GM21515 (cell line): ENCODE measurements at regions not wholly inside any gene's neighbourhood (a gene's known extent, or its start where the extent isn't known, plus 50 kb on each side); places are given as distances from the start of the nearest gene placed in this dataset.

Experiments used
- ATAC-seq: cut with Tn5 transposase; IDR thresholded peaks from one replicate; pipeline ENCODE4 v1.9.1; 2021; ENCODE audit not compliant: unreplicated experiment

- no peak for ATAC-seq
These were observed 53.5 kb upstream of the CHODL start for GRCh38 chr21:18191139-18191538.

DNA sequence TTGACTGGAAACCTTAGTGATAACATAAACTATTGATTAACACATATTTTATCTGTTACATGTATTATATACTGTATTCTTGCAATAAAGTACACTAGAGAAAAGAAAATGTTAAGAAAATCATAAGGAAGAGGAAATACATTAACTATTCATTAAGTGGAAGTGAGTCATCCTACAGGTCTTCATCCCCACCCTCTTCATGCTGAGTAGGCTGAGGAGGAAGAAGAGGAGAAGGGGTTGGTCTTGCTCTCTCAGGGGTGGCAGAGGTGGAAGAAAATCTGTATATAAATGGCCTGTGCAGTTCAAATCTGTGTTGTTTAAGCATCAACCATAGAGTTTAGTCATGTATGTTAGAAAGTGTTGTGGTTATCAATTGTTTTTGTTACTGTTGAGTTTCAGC is 66.1 kb upstream of the CHODL start:
- ATAC-seq, result no peak

DNA sequence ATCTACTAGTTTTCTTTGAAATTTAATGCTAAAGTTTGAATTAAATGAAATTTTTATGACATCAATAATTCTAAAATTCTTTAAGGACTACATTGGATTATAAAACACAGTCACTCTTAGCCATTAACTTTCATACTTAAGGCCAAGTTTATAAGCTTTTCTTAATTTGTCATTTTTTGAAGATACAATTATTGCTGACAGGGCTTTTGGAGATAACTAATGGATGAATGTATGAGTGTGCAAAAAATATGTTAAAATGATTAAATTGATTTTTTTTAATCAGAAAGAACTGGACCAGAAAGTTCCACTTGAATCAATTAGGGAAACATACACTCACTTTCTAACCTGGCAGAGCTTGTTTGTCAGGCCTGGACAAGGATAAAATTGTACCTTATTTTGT is 70.3 kb upstream of the CHODL start:
- ATAC-seq, result no peak

GRCh38 chr21:18170829-18171228 is 73.8 kb upstream of the CHODL start:
- ATAC-seq, result no peak

- ATAC-seq, result no peak
These were observed 74.4 kb upstream of the CHODL start for GRCh38 chr21:18170221-18170620.

GRCh38 chr21:18168108-18168507 is 76.5 kb upstream of the CHODL start:
- no peak for ATAC-seq

GRCh38 chr21:18164933-18165332 is 79.7 kb upstream of the CHODL start:
- no peak for ATAC-seq

DNA sequence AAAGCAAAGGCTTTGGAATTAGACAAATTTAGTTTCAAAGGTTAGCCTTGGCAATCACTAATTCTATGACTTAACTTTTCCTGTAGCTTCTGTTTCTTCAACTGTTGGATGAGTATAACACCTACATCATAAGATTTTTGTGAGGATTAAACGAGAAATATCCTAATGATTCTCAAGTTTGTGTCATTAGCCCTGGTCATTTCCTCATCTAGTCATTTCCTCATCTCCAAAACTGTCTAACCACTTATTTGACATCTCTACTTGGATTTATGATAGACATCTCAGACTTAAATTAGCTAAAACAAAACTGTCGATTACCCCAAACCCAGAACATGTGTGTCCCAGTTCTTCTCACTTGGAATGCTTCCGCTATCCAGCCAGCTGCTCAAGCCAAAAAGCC is 80.2 kb upstream of the CHODL start:
- no peak for ATAC-seq

GRCh38 chr21:18163956-18164355 is 80.7 kb upstream of the CHODL start:
- ATAC-seq, result no peak

GRCh38 chr21:18161841-18162240 is 82.8 kb upstream of the CHODL start:
- no peak for ATAC-seq

DNA sequence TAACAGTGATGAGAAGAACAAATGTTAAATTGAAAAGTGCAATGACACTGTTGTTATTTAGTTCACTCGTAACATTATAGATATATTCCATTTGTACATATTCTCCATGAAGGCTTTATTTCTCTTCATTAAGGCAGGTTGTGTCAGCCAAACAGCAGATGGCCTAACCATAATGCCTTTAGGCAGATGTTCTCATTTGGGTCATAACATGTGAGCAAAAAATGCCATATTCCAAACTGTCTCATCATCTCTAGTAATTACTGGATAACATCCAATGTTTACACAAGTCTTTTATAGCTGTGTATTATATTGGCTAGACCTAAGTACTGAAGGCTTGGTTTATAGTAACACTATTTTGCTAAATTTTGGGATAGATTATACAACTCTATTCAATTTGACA is 87.2 kb upstream of the CHODL start:
- ATAC-seq, result no peak

DNA sequence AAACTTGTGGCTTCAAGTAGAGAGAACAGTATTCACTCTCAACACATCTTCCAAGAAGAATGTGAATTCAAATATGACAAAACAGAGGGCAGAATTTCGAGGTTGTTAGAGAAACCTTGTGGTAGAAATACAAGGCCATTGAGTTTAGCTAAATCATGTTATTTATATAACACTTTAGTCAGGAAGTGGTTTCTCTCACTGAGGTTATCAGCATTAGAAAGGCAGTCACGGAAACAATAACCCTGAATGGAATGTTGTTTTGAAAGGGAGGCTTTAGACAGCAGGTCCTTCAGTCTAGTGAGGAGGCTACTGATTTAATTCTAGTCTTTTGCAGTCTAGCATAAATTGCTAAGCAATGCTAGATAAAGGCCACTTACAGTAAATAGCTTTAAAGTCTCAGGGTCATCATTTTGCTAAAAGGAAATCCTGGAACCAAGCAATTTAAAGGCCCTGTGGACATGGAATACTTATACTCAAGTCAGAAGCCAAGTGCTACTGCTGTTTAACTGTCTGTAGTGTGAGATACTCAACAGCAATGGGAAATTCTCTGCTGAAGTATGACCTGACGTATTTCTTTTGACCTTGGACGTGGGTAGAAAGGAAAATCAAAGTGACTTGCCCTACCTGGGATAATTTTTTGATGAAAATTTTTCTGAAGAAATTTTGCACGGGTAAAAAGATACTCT is 89.0 kb upstream of the CHODL start:
- ATAC-seq, result no peak

DNA sequence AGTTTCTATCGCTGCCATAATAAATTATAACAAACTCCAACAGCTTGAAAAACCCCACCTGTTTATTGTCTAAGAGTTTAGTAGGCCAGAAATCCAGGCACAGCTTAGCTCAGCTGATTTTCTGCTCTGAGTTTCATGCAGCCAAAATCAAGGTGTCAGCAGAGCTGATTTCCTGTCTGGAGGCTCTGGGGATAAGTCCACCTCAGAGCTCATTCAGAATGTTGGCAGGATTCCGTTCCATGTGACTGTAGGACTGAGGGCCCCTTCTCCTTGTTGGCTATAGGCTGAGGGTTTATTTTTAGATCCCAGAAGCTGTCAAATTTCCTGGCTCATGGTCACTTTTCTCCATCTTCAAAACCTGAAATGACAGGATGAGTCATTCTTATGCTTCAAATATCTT is 91.6 kb upstream of the CHODL start:
- no peak for ATAC-seq

GRCh38 chr21:18152371-18152770 is 92.3 kb upstream of the CHODL start:
- ATAC-seq, result no peak

DNA sequence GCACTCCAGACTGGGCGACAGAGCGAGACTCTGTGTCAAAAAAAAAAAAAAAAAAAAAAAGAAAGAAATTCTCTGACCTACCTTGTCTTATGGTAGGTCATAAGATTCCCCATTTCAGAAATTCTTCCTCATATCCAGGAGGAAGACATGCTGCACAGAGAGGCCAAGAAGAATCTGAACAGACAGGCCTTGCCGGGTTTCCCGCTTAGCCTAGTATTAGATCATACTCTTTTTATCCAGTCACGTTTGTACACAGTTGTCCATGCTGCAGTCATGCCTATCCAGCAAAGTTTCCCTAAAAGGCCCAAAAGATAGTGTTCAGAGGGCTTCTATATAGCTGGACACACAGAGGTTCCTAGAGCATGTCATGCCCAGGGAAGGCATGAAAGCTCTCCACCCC is 93.6 kb upstream of the CHODL start:
- ATAC-seq, result no peak

GRCh38 chr21:18148401-18148800 is 96.2 kb upstream of the CHODL start:
- no peak for ATAC-seq

DNA sequence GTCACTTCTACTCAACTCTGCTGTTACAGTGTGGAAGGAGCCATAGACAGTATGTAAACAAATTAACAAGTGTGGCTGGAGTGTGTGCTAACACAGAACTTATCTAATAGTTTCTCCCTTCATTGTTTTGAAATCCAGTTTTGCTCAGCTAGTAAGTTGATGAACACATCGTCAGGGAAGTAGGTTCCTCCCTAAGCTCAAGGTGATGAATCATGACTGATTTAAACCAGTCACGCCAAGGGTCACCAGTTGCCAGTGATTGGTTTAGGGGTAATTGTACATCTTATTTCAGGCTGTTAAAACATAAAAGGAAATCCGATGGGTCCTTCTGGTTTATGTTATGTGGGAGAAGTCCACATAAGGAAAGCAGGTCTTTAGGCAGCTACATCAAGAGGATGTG is 97.0 kb upstream of the CHODL start:
- ATAC-seq, result no peak

- ATAC-seq, result no peak
These were observed 97.8 kb upstream of the CHODL start for GRCh38 chr21:18146820-18147219.

- no peak for ATAC-seq
These were observed 100.3 kb upstream of the CHODL start for GRCh38 chr21:18144339-18144738.

- ATAC-seq, result no peak
These were observed 102.0 kb upstream of the CHODL start for GRCh38 chr21:18142655-18143054.

- no peak for ATAC-seq
These were observed 106.1 kb upstream of the CHODL start for GRCh38 chr21:18138507-18138906.

DNA sequence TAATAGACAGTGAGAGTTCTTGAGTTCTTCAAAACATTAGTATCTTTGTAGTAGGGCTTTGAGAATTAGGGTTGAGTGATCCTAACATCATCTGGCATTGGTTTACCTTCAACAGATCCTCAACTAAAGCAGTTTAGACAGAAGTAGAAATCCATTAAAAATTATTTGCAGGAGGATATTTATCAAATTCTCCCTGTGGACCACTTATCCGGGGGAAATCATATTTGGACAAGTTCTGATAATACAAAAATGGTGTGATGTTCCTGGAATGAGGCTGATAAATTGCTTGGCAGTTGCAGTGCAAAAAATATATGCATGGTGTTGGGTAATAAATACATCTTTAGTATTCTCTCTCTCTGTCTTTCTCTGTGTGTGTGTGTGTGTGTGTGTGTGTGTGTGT is 115.1 kb upstream of the CHODL start:
- no peak for ATAC-seq

DNA sequence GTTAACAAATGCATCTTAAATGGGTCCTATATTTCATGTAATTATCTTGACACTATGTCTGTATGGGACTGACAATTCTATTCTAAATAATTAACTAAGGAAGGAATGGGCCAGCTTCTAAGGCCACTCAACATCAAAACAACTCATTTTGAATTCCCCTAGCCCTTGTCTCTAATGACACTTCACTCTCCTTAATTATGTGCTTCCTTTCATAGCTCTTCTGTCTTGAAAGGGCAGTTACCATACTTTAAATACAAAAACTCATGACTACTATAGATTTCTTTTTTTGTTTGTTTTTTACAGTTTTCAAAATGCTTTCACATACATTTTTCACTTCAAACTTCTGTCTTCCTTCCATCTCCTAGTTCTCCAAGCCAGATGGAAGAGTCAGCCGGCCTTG is 126.1 kb upstream of the CHODL start:
- ATAC-seq, result no peak

DNA sequence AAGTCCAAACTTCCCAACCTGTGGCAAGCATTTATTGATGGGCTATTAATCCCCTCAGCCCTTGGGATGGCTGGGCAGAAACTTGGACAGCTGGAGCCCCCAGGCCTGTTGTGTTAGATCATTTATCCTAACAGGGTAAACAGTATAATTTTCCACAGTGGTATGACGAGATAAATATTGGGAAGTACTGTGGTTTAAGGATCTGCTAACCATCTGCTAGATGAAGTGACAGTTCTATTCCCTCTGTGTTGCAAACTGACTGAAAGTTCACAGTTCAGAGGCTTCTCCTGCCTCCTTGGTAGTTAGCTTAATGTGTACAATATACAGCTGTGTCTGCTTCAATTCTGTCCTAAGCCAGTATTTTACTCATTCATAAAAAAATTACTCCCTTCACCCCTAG is 127.5 kb upstream of the CHODL start:
- ATAC-seq, result no peak
